HG03066 (cell line): ENCODE measurements at regions not wholly inside any gene's neighbourhood (a gene's known extent, or its start where the extent isn't known, plus 50 kb on each side); places are given as distances from the start of the nearest gene placed in this dataset.

Source experiments
- ATAC-seq: cut with Tn5 transposase; IDR thresholded peaks from one replicate; pipeline ENCODE4 v1.9.1; 2021; ENCODE audit warnings: low read depth; ENCODE audit not compliant: unreplicated experiment

DNA sequence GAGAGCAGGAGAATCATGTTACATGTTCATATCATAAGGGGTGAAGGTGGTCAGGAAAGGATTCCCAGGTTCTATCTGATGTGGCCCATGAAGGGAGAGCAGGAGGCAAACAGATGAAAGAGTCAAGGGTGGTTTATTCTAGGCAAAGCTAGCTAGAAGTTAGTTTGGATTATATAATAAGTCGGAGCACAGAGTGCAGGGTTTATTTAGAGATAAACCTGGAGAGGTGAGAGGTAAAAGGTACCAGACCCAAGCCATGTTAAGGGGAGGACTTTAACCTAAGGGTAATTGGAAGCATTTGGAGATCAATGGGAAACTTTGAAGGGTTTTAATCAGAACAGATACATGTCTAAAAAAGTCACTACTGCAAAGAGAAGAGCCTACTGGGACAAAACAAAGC is 69.2 kb upstream of the LRATD1 start:
- ATAC-seq = no peak

DNA sequence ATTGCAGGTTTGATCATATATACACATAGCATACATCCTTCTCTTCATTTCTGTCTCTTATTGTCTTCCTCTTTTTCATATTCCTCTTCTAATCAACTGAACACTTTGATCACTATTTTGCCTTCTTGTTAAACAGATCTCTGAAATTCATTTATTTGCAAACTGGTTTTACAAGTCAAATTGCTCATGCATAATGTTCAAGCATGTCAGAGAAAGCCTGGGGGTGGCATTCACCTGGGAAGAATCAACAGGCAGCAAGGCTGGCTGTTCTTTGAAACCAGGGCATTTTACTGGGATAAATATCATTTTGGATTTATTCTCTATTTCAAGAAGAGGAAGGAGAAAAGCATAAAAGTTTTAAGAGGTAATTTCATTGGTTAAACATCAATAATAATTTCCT is 66.9 kb upstream of the LRATD1 start:
- ATAC-seq = no peak

DNA sequence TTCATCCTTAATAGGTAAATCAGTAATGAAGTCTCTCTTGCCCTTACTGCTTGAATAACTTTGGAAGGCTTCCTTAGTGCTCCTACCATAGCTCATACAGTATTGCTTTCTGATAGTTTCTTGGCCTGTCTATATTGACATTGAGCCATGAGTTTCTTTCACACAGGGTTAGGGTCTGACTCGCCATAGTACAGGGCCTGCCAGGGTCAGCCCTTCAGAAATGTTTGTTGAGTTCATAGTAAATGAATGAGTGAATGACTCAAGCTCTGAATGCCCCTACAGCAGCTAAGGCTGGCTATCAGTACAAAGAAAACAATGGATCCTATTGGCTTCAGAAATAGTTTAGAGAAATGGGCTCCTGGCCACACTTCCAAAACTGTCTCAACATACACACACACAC is 65.0 kb upstream of the LRATD1 start:
- no peak for ATAC-seq

DNA sequence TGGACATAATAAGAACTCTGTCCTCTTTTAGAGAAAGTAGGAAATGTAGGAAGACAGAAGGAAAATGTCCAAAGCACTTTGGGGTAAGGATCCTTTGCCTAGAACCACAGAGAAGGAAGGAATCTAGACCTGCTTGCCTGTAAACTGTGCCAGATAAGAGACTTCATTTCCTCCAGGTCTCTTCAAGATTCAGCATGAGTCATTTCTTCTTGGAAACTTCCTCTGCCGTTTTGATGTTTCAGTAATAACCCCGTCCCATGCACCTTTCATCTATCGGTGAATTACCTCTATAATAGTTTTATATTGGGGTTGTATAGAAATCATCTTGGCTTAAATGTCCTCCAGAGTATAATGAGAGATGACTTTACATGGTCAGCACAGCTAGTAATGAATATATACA is 63.2 kb upstream of the LRATD1 start:
- no peak for ATAC-seq

DNA sequence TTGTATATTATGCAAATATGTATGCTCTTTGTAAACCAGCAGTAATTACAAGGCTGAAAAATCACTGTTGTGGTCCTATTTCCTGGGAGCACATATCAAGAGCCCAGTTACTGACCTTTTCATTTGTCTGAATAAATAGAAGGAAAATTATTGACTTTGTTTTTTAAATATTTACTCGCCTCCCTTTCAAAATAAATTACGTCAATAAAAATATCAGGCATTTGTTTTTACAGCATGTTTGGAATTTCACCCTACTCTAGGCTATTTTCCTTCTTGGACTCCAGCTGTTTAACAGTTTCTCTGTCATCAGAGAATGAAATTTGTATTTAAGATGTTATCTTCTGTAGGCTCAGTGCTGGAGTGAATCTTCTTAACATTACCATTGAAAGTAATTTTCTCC is 59.9 kb upstream of the LRATD1 start:
- no peak for ATAC-seq

DNA sequence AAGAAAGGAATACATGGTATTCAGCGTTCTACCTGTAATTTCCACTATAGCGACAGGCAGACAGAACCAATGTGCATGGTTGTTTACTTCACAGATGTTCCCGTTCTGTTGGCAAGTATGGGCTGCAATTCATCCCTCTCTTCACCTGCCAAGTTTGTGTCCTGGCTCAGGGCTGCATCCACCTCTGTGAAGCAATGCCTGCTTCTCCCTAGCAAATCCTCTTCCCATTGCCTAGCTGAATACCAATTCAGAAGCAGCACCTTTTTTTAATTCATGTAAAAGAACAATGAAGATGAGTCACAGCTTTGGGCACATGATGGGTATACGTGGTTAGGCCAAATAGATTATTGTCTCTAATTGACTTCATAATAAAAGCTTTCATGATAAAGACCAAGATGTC is 54.7 kb upstream of the LRATD1 start:
- no peak for ATAC-seq
